HCEC 1CT (cell line): ENCODE measurements at regions not wholly inside any gene's neighbourhood (a gene's known extent, or its start where the extent isn't known, plus 50 kb on each side); places are given as distances from the start of the nearest gene placed in this dataset.
"Not testable (repeated sequence)": the region's sequence is repeated elsewhere in the genome, so short reads cannot be mapped to it uniquely, and the experiment has no call there.

Experiments
- DNase-seq: peaks from one replicate; pipeline ENCODE4 v3.0.0-alpha.2; 2017

- no peak for DNase-seq
Measured at GRCh38 chr12:87388376-87388775, 640.8 kb downstream of the C12orf50 start.

- no peak for DNase-seq
Measured at GRCh38 chr12:87385322-87385721, 643.9 kb downstream of the C12orf50 start.

DNA sequence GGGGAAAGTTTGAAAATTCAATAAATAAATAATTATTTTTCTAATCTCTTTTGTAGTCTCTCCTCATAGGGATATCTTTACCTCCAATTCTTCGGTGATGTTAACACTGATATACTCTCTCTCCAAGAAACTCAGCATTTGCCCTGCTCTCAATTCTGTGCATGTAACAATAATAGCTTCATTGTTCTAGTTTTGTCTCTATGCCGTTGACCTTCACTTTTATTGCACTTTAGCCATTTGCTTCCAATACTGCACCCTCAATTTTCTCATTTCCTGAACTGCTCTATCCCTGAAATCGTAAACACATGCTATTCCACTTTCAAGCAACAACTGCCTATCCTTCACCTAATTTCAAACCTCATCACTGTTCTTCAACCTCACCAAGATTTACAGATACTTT is 645.0 kb downstream of the C12orf50 start:
- no peak for DNase-seq

DNA sequence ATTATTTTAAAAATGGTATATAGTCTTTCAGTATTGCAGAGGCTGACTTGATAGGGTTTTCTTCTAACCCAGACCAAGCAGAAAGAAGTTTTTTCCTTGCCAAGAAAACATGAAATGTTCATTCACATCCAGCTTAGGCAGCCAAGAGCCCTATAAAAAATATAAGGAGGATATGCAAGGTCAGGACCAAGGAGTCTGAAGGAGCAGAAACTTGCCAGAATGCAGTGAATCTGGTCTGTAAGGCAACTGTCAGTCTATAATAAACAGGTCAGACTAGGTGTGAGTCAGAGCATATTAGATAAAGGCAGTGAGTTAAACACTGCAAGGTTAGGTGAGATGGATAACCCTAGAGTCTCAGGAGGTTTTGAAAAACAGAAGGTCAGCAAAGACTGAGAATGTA is 645.5 kb downstream of the C12orf50 start:
- no peak for DNase-seq

- DNase-seq, result no peak
Measured at GRCh38 chr12:87382959-87383566, 646.1 kb downstream of the C12orf50 start.

DNA sequence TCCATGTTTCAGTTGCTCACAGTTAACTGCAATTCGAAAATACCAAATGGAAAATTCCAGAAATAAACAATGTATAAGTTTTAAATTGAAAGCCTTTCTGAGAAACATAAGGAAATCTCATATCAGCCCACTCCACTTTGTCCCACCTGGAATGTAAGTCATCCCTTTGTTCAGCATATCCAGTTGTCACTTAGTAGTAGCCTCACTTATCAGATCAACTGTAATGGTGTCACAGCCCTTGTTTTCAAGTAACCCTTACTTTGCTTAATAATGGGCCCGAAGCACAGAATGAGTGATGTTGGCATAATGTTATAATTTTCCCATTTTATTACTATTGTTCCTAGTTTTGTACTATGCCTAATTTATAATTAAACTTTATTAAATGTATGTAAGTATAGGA is 646.8 kb downstream of the C12orf50 start:
- no peak for DNase-seq

DNA sequence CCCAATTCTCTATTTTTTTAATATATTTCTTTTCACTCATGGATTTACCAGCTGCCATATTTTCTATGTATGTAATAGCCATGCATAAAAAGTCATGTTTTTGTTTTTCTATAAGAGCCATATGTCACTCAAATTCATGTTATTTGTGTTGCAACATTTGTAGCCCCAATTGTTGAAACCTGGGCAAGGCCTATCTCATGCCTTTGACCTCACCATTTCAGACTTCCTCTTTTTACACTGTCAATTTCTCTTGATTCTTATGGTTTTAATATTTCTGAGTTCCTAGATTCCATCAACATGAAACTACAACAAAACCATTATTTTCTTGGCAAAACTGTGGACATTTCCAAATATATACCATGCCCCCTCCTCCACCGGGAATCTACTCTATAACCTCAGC is 647.5 kb downstream of the C12orf50 start:
- no peak for DNase-seq

DNA sequence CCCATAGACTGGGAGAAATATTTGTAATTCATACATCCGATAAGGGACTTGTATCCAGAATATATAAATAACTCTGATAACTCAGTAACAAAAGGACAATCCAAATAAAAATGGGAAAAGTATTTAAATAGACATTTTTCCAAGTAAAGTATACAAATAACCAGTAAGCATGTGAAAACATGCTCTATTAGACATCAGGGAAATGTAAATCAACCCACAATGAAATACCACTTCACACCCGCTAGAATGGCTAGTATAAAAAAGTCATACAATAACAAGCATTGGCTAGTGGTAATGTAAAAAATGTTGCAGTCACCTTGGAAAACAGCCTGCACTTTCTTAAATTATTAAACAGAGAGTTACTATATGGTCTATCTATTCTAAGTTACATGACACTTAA is 650.7 kb downstream of the C12orf50 start:
- DNase-seq, result no peak

- DNase-seq, result no peak
Measured at GRCh38 chr12:87376722-87377121, 652.5 kb downstream of the C12orf50 start.

GRCh38 chr12:87369161-87369560 is 660.0 kb downstream of the C12orf50 start:
- no peak for DNase-seq

DNA sequence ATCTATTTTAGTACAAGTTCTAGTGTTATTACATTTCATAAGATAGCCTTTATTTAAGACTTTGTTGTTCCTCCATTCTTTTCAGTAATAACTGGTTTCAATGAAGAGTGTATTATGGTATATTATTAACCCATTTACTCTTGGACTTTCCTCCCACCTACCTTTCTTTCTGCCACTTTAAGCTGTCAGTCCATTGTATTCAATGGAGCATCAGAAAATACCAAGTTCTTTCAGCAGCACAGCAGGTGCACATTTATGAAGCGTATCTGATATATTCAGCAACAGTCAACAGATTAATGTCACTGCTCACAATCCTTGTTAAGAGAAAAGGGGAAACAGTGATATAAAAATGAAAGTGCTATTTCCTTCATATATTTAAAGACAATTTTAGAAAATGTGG is 660.9 kb downstream of the C12orf50 start:
- DNase-seq, result no peak

GRCh38 chr12:87365423-87365822 is 663.8 kb downstream of the C12orf50 start:
- DNase-seq, result no peak

DNA sequence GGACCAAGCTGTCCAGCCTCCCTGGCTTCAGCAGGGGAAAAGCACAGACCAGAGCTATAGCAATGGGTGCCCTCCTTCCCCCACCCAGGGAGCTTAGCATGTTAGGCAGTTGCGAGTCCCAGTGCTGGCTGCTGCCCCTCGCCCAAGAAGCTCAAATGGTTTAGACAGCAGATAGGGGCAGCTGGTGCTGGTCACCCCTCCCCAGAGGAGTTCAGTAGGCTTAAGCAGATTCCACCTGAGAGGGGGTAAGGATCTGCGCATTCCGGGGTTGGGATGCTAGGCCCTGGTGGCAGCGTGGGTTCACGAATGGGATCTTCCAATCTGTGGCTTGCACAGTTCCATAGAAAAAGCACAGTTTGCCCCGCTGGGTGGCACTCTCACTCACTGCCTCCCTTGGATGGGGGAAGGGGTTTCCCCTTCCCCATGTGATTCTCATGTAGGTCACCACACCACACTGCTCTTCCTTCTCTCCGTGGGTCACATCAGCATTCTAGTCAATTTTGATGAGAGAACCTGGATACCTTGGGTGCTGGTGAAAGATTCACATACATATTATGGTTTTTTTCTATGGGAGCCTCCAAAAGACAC is 665.6 kb downstream of the C12orf50 start:
- DNase-seq, result no peak

- no peak for DNase-seq
Measured at GRCh38 chr12:87349681-87350080, 679.5 kb downstream of the C12orf50 start.

DNA sequence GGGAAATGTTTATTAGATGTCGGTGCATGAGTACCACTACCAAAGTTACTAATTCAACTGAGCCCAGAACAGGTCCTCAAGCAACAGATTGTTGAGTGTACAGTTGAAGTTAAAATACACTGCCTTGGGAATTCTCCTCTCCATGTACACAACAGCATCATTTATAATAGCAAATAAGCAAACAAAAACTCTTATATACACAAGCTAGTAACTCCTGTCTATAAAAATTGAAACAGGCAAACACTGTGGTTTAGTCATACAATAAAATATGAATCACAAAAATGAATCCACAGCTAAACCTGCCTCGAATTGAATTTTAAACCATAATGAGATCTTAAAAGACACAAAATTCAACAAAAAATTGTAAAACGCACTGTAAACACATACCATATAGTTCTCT is 681.1 kb downstream of the C12orf50 start:
- DNase-seq, result no peak

DNA sequence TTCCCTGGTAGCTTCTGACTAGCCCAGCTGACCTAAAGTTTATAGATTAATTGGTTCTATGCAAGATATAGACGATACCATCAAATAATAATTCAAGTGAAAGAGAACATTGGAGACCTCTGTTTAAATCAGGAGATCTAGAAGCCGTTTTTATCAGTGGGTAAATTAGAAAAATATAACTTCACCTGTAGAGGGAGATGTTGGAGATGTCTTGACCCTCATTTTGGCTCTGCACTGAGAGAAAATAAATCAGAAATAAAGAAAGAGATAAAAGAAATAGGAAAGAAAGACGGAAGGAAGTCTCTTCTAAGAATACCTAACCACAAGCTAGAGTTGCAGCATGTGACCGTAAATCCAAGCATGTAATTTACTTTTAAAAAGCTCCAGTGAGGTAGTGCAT is 684.5 kb downstream of the C12orf50 start:
- peak; percentile 24 for DNase-seq

- no peak for DNase-seq
Measured at GRCh38 chr12:87338681-87339080, 690.5 kb downstream of the C12orf50 start.

GRCh38 chr12:87336814-87337336 is 692.3 kb downstream of the C12orf50 start:
- no peak for DNase-seq

DNA sequence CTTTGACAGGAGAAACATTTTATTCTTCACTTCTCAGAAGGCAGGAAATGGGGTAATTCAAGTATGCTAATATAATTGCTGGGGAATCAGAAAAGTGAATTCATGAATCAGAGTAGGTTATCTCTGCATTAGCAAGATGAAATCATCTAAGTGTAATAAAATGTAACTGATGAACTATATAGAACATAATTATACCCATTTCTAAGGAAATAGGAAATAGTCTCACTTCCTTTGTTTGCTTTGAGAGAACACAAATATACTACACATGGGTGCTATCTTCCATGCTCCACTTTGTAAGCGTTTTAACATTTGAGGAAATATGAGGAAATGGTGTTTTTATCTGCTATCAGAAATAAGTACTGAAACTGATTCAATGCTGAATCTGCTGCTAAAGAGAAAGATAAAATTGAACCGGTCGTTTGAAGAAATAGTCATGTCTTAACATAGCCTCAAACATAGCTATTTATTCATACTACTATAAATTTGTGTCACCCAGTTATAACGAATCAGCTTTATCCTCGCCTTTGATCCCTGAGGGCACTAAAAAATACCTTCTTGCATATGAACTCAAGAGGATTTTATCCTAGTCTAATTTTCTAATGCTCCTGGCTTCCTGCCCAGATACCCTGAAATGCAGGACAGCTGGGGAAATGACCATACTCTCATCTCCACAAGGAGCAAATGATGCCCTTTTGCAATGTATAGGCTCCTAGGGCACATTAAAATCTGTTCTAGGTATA is 696.0 kb downstream of the C12orf50 start:
- DNase-seq, result no peak

- DNase-seq, result not testable (repeated sequence)
Measured at GRCh38 chr12:87330071-87330555, 699.1 kb downstream of the C12orf50 start.

DNA sequence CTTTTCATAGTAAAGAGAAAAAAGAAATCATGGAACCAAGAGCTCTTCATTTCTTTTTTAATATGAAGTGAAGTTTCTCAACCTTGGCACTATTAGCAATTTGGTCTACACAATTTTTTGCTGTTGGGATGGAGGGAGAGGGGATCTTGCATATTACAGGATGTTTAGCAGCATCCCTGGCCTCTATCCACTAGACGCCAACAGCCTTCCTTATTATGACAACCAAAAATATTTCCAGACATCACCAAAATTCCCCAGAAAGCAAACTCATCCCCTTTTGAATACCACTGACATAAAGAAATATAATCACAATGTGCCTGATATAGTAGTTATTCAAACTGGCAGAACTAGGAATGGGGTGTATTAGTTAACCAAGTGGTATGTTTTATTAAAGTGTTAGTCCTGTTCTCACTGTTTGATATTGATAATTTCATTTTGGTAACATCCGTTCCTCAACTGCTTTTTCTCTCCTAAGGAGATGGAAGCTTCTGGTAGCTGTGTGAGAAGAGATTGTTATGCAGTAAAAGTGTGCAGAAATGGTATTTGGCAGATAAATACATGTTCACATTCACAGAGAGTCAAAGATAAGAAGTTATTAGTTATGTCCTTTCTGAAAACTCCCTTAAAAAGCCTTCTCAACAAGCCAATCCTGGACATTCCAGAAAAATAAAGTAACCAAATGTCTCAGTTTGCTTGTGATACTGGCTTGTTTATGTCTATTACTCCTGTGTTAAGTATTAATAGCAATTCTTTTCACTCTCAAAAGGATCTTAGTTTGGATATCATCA is 699.9 kb downstream of the C12orf50 start:
- DNase-seq, result no peak

GRCh38 chr12:87323369-87323768 is 705.8 kb downstream of the C12orf50 start:
- DNase-seq, result peak; percentile 66

DNA sequence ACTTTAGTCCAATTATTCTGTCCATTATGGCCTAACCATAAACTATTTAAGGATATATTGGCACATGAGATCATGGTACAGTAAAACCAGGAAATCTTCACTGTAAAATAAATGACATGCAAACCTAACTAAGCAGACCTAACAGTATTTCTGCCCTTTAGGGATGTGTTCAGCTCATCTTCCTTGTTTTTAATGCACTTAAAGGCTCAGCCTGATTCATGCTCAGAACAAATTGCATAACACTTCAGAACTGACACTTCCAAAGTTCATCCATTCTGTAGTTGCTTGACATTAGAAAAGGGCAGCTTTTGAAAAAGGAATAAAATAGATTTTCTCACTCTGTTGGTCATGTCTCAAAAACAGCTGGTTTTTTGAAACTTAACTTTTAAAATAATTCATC is 708.5 kb downstream of the C12orf50 start:
- peak; percentile 32 for DNase-seq
